Adrenal gland (tissue), 9 donors: ENCODE measurements at regions not wholly inside any gene's neighbourhood (a gene's known extent, or its start where the extent isn't known, plus 50 kb on each side); places are given as distances from the start of the nearest gene placed in this dataset.

Experiments
- DNase-seq, 7 donors: peaks; one replicate each; pipeline ENCODE4 v3.0.0-alpha.2; 2019 to 2020
- H3K27ac ChIP-seq, 5 donors: fragments of 200-600 bp; sonication (generic) in 4 of 5; 1 replicate in 3 of 5; 2 replicates in 2 of 5; pipeline versions ENCODE4 v1.5.1 to v1.8.0; 2016 to 2020; ENCODE audit warnings: mild to moderate bottlenecking in 1 of 5
- H3K27me3 ChIP-seq: fragments of 200-600 bp; 2 replicates; pipeline ENCODE4 v1.8.0; 2021
- H3K36me3 ChIP-seq, 2 donors: fragments of 200-600 bp; replicated peaks in 1 of 2; 1 replicate in 1 of 2; 2 replicates in 1 of 2; pipeline versions ENCODE4 v1.5.1 to v1.8.0; 2018 to 2022
- H3K4me1 ChIP-seq, 2 donors: fragments of 200-600 bp; replicated peaks in 1 of 2; 1 replicate in 1 of 2; 2 replicates in 1 of 2; pipeline versions ENCODE4 v1.5.1 to v1.8.0; 2018 to 2021
- H3K4me3 ChIP-seq, 4 donors: fragments of 200-600 bp; sonication (generic) in 3 of 4; one replicate each; pipeline ENCODE4 v1.5.1; 2016 to 2018
- H3K9me3 ChIP-seq, 3 donors: fragments of 200-600 bp; sonication (generic) in 1 of 3; replicated peaks in 1 of 3; 1 replicate in 2 of 3; 2 replicates in 1 of 3; pipeline versions ENCODE4 v1.5.1 to v1.8.0; 2016 to 2021
- CTCF ChIP-seq, 6 experiments: fragments of 450-650 bp in 4 of 6; fragments of 200-600 bp in 2 of 6; sonication (generic) in 1 of 6; IDR thresholded peaks; 1 replicate in 5 of 6; 2 replicates in 1 of 6; pipeline versions ENCODE4 v1.5.1 to v1.8.0; 2016 to 2021; ENCODE audit warnings: antibody characterized with exemption in 6 of 6, mild to moderate bottlenecking in 2 of 6, moderate library complexity in 1 of 6
- POLR2A ChIP-seq, 2 donors: fragments of 450-650 bp; IDR thresholded peaks; one replicate each; pipeline ENCODE4 v1.6.1; 2017; ENCODE audit warnings: antibody characterized with exemption in 2 of 2, mild to moderate bottlenecking in 2 of 2, moderate library complexity in 1 of 2
- WGBS, 4 donors: extraction: QIAGEN DNeasy Blood & Tissue Kit in 2 of 4; methylation state at CpG; one replicate each; pipeline versions ENCODE4 v1.1.5 to v1.1.7; 2013 to 2017; 5-methylcytosine and 5-hydroxymethylcytosine counted together
- intact Hi-C, 2 donors: fragments of 100-400 bp; cut with DNase I; formaldehyde crosslinking; loops; one replicate each; pipeline versions ENCODE4 v1.14.1 to v1.15.0; 2022 to 2023
- donor health status: healthy with polysubstance abuse.
- donor health status: Bipolar disorder and iron deficiency.
- donor health status: DM: yes; HTN: yes; CAD: no.
- donor health status: DM: no; HTN: no; CAD: no.
- donor health status: DM: no; HTN: no; CAD: no.

- Histone ChIP-seq H3K36me3 (no peaks in the 10 kb centered on the region), H3K4me1 (no peaks in the 10 kb centered on the region), H3K9me3 (no peaks in the 10 kb centered on the region), H3K27me3 (no peaks in the 10 kb centered on the region), H3K27ac (no peak overlapping the region), H3K4me3 (no peak overlapping the region)
- WGBS, 4 donors: 77 to 88% (median 84%) methylated on average over 10 of the region's 10 CpGs
- TF ChIP-seq CTCF (IDR thresholded peaks at IDR 0.05) (no peak), POLR2A (IDR thresholded peaks at IDR 0.05) (no peak)
- intact Hi-C loops: no loop called here
- DNase-seq: no peak
Observed at GRCh38 chr5:173734716-173735115, 118.3 kb upstream of the BOD1 start.

- intact Hi-C loops: no loop called here
- no peak overlapping the region for H3K4me3 ChIP-seq
- H3K9me3 ChIP-seq: no peaks in the 10 kb centered on the region
- no peaks in the 10 kb centered on the region for H3K4me1 ChIP-seq
- no peak overlapping the region for H3K27ac ChIP-seq
- DNase-seq: no peak
- TF ChIP-seq CTCF (IDR thresholded peaks at IDR 0.05) (no peak), POLR2A (IDR thresholded peaks at IDR 0.05) (no peak)
- WGBS, 4 donors: 83 to 96% (median 88%) methylated on average over 8 to 11 of the region's 11 CpGs
- no peaks in the 10 kb centered on the region for H3K27me3 ChIP-seq
- H3K36me3 ChIP-seq: no peaks in the 10 kb centered on the region
Observed at GRCh38 chr5:173735184-173735583, 118.7 kb upstream of the BOD1 start.

GRCh38 chr5:173735691-173736090 is 119.2 kb upstream of the BOD1 start:
- WGBS, 4 donors: 93 to 96% (median 94%) methylated on average over 5 of the region's 5 CpGs
- Histone ChIP-seq H3K27me3 (no peaks in the 10 kb centered on the region), H3K36me3 (no peaks in the 10 kb centered on the region), H3K9me3 (no peaks in the 10 kb centered on the region), H3K27ac (no peak overlapping the region), H3K4me3 (no peak overlapping the region), H3K4me1 (no peaks in the 10 kb centered on the region)
- intact Hi-C loops: no loop called here
- no peak for DNase-seq
- TF ChIP-seq POLR2A (IDR thresholded peaks at IDR 0.05): no peak
- no peak for TF ChIP-seq CTCF (IDR thresholded peaks at IDR 0.05)

- Histone ChIP-seq H3K27ac (no peak overlapping the region), H3K4me3 (no peak overlapping the region), H3K27me3 (no peaks in the 10 kb centered on the region), H3K36me3 (no peaks in the 10 kb centered on the region), H3K9me3 (no peaks in the 10 kb centered on the region), H3K4me1 (no peaks in the 10 kb centered on the region)
- whole genome bisulfite sequencing, 4 donors: 46 to 72% (median 59%) methylated on average over 4 of the region's 4 CpGs
- peak in 1 of 7 donors; percentile 37 for DNase-seq
- intact Hi-C loops: no loop called here
- TF ChIP-seq POLR2A (IDR thresholded peaks at IDR 0.05) (no peak), CTCF (IDR thresholded peaks at IDR 0.05) (no peak)
Observed at GRCh38 chr5:173736374-173736773, 119.9 kb upstream of the BOD1 start.
